ENCODE measurements at regions not wholly inside any gene's neighbourhood (a gene's known extent, or its start where the extent isn't known, plus 50 kb on each side); places are given as distances from the start of the nearest gene placed in this dataset.

- no peak for DNase-seq
These were observed 223.6 kb downstream of the CETN3 start for GRCh38 chr5:90185897-90186468.

- DNase-seq, result no peak
These were observed 224.8 kb downstream of the CETN3 start for GRCh38 chr5:90184764-90185163.

GRCh38 chr5:90182726-90183125, 226.8 kb downstream of the CETN3 start:
- no peak for DNase-seq

- DNase-seq, result no peak
These were observed 235.3 kb downstream of the CETN3 start for GRCh38 chr5:90174236-90174635.

GRCh38 chr5:90173299-90174030, 236.1 kb downstream of the CETN3 start:
- no peak for DNase-seq

GRCh38 chr5:90171466-90171865, 238.1 kb downstream of the CETN3 start:
- DNase-seq, result no peak

- no peak for DNase-seq
These were observed 239.3 kb downstream of the CETN3 start for GRCh38 chr5:90170261-90170660.

- DNase-seq, result peak; percentile 83
These were observed 240.5 kb downstream of the CETN3 start for GRCh38 chr5:90169078-90169477.

GRCh38 chr5:90168399-90168798, 241.2 kb downstream of the CETN3 start:
- peak; percentile 79 for DNase-seq

- no peak for DNase-seq
These were observed 242.7 kb downstream of the CETN3 start for GRCh38 chr5:90166816-90167215.

- no peak for DNase-seq
These were observed 247.2 kb downstream of the CETN3 start for GRCh38 chr5:90162324-90162723.

GRCh38 chr5:90161414-90161813, 248.1 kb downstream of the CETN3 start:
- peak; percentile 45 for DNase-seq

GRCh38 chr5:90158131-90158530, 251.4 kb downstream of the CETN3 start:
- no peak for DNase-seq

- DNase-seq, result no peak
These were observed 256.5 kb downstream of the CETN3 start for GRCh38 chr5:90153031-90153430.

- DNase-seq, result no peak
These were observed 264.8 kb downstream of the CETN3 start for GRCh38 chr5:90144625-90145327.

GRCh38 chr5:90142541-90142940, 267.0 kb downstream of the CETN3 start:
- DNase-seq, result no peak

GRCh38 chr5:90141984-90142383, 267.6 kb downstream of the CETN3 start:
- no peak for DNase-seq

GRCh38 chr5:90136952-90137528, 272.5 kb downstream of the CETN3 start:
- no peak for DNase-seq

- DNase-seq, result no peak
These were observed 273.7 kb downstream of the CETN3 start for GRCh38 chr5:90135779-90136378.

- no peak for DNase-seq
These were observed 274.7 kb downstream of the CETN3 start for GRCh38 chr5:90134892-90135291.

- no peak for DNase-seq
These were observed 275.2 kb downstream of the CETN3 start for GRCh38 chr5:90134381-90134780.

GRCh38 chr5:90133941-90134340, 275.6 kb downstream of the CETN3 start:
- no peak for DNase-seq

- no peak for DNase-seq
These were observed 278.0 kb downstream of the CETN3 start for GRCh38 chr5:90131383-90132133.

Measured in DMS 273 treated with DMSO at 0.1 percent for 48 hours (cell line).